HG02870 (cell line): ENCODE measurements at regions not wholly inside any gene's neighbourhood (a gene's known extent, or its start where the extent isn't known, plus 50 kb on each side); places are given as distances from the start of the nearest gene placed in this dataset.
"Not testable (repeated sequence)": the region's sequence is repeated elsewhere in the genome, so short reads cannot be mapped to it uniquely, and the experiment has no call there.

Source experiments
- ATAC-seq: cut with Tn5 transposase; IDR thresholded peaks from one replicate; pipeline ENCODE4 v1.9.1; 2021; ENCODE audit warnings: mild to moderate bottlenecking, moderate library complexity; ENCODE audit not compliant: unreplicated experiment

DNA sequence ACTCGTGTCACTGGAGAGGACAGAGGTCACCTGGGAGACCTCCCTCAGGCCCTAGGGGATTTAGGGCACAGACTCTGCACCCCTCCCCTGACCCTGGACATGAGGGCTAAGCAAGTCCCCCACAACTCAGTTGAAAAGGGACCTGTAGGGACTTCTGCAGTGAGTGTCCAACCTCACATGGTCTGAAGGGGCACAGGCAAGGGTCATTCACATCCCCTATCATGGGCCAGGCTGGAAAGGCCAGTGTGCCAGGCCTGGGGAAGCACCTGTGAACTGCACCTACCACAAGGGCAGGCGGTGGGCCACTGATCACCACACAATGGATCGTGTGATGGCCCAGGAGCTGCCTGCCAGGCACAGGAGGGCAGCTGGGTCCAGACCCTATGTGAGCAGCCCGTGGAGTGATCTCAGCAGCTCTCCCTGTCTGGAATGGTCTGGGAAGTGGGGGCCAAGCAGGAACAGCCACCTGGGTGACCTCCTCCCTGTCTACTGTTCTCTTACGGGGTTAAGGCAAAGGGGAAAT is 1502.6 kb upstream of the TPTE start:
- not testable (repeated sequence) for ATAC-seq

DNA sequence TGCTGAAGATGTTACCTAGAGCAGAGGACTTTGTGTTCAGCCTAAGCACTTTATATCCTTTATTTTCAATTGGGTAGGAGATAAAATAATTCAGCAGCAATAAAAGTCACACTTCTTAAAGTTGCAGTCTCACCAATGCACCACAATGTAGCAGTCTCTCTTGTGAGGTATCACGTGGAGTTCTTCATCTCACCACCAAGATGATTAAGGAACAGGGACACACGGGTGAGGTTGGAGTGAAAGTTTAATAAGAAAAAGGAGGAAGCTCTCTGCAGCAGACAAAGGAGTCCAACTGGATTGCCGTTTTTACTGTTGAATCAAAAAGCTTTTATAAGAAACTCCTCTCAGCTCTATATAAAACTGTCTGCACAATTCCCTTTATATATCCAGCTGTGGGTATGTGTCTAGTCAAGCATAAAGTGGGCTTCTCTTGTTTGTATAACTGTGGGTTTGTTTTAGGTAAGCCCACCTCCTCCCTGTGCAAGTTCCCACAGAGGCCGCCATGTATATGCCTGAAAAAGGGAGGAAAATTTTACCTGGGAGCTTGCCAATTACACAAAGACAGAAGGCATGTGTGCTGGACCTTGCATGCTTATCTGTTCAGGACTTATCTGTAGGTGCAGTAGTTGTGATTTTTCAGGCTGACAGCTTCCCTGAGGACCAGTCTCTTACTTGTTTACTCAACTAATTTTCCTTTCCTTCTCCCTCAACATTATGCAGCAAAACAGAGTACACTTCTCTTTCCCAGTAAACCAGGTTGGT is 1497.2 kb upstream of the TPTE start:
- not testable (repeated sequence) for ATAC-seq

DNA sequence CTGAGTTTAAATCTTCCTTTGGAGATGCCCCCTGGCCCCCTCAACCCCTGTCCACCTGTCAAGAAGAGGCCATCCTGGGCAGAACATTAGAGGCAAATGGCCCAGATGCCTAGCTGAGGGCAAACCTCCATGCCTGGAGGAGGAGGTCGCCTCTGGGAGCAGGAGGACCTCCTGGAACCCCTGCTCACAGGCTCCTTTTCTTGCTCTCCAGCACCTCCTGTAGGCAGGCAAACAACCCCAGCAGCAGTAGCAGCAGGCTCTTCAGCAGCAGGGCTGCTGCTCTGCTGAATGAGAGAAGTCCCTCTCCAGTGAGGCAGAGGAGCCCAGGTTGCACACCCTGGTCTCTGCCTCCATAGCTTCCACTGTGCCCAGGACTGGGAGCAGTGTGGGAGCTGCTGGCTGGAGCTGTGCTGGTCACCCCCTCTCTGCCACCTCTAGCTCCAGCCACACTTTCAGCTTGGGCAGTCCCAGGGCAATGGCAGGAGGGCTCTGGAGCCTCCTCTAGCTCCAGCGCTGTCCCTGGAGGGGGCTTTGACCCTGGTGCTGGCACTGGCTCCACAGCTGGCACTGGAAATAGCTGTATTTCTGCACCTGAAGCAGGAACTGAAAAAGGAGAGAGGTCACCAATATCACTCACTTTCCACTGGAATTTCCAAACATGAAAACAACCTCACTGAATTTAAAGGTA is 1494.5 kb upstream of the TPTE start:
- ATAC-seq = not testable (repeated sequence)

- not testable (repeated sequence) for ATAC-seq
Measured at GRCh38 chr21:9027417-9027800, 1494.0 kb upstream of the TPTE start.

DNA sequence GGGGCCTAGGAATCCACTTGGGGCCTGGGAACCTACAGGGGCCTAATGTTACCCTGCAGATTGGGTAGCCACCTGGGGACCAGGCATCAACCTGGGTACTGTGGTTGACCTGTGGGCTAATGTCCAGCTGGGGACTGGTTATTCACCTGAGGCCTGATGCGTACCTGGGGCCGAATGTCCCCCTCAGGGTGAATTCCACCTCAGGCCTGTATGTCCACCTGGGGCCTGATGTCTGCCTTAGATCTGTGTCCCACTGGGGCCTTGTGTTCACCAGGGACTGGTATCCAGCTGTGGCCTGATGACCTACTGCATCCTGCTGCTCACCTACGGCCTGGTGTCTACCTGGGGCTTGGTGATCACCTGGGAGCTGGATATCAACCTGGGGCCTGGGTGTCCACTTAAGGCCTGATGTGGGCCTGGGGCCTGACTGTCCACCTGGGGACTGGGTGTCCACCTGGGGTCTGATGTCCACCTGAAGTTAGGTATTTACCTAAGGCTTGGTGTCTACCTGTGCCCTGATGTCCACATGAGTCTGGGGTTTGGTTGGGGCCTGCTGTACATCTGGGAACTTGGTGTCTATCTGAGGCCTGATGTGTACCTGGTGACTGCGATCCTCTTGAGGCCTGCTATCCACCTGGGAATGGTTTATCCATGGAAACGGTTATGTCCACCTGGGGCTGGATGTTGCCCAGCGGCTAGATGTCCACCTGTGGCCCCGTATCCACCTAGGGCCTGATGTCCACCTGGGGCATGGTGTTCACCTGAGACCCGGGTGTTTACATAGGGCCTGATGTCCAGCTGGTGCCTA is 1492.6 kb upstream of the TPTE start:
- not testable (repeated sequence) for ATAC-seq

- ATAC-seq = not testable (repeated sequence)
Measured at GRCh38 chr21:9030141-9030665, 1491.2 kb upstream of the TPTE start.

- ATAC-seq = not testable (repeated sequence)
Measured at GRCh38 chr21:9031482-9032374, 1489.7 kb upstream of the TPTE start.

GRCh38 chr21:9032547-9032946 is 1488.8 kb upstream of the TPTE start:
- ATAC-seq = not testable (repeated sequence)

- not testable (repeated sequence) for ATAC-seq
Measured at GRCh38 chr21:9033295-9033694, 1488.1 kb upstream of the TPTE start.

- ATAC-seq = not testable (repeated sequence)
Measured at GRCh38 chr21:9034491-9035200, 1486.7 kb upstream of the TPTE start.

DNA sequence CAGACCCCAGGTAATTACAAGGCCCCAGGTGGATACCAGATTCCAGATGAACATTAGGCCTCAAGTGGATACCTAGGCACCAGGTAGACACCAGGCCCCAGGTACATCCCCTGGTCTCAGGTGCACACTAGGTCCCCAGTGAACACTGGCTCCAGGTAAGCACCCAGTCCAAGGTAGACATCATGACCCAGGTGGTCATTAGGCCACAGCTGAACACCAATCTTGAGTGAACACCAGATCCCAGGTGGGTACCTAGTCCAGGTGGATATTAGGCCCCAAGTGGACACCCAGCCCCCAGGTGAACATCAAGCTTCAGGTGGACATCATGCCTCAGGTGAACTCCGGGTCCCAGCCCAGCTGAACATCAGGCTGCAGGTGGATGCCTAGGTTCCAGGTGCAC is 1486.2 kb upstream of the TPTE start:
- ATAC-seq = not testable (repeated sequence)

DNA sequence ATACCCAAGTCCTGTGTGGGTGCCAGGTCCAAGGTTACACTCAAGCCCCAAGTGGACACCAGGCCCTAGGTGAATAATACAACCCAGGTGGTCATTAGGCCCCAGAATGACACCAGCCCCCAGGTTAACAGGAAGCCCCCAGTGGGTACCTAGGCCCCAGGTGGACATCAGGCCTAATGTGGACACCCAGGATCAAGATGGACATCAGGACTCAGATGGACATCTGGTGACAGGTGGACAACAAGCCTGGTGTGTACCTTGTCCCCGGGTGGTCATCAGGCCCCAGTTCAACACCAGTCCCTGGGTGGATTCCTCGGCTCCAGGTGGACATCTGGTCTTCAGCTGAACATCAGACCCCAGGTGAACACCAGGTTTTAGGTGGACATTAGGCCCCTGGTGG is 1485.4 kb upstream of the TPTE start:
- ATAC-seq = not testable (repeated sequence)

GRCh38 chr21:9036966-9037587 is 1484.3 kb upstream of the TPTE start:
- not testable (repeated sequence) for ATAC-seq

- ATAC-seq = not testable (repeated sequence)
Measured at GRCh38 chr21:9037588-9038544, 1483.5 kb upstream of the TPTE start.

- ATAC-seq = not testable (repeated sequence)
Measured at GRCh38 chr21:9039520-9040365, 1481.6 kb upstream of the TPTE start.

DNA sequence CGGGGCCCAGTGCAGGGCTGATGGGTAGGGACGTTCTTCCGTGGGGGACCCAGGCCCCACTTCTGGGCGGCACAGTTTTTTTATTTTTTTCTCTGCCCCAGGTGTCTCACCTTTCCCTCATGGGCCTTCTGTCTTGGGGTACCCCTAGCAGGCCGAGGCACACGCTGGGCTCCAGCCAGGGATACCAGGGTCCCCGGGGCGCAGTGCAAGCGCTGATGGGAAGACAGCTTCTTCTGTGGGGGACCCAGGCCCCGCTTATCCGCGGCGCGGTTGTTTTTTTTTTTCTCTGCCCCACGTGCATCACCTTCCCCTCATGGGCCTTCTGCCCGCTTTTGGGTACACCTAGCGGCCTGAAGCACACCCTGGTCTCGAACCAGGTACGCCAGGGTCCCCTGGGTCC is 1481.0 kb upstream of the TPTE start:
- not testable (repeated sequence) for ATAC-seq
